Cardiac fibroblast (primary cell): ENCODE measurements at regions not wholly inside any gene's neighbourhood (a gene's known extent, or its start where the extent isn't known, plus 50 kb on each side); places are given as distances from the start of the nearest gene placed in this dataset.

ENCODE experiments used
- DNase-seq, 2 donors: peaks; one replicate each; pipeline versions ENCODE4 v3.0.0 to v3.0.0-alpha.2; 2010; ENCODE audit warnings: low read depth in 2 of 2
- H3K4me3 ChIP-seq, 2 donors: replicated peaks in 1 of 2; 1 replicate in 1 of 2; 2 replicates in 1 of 2; pipeline ENCODE4 v1.5.1; 2011; ENCODE audit warnings: low read depth in 2 of 2, low read length in 2 of 2, mild to moderate bottlenecking in 2 of 2, moderate library complexity in 1 of 2
- TF ChIP-seq, protein P1 (sequence below): IDR thresholded peaks from one replicate; pipeline ENCODE4 v1.5.1; 2011; ENCODE audit warnings: low read depth, mild to moderate bottlenecking, low read length, inconsistent platforms

DNA sequence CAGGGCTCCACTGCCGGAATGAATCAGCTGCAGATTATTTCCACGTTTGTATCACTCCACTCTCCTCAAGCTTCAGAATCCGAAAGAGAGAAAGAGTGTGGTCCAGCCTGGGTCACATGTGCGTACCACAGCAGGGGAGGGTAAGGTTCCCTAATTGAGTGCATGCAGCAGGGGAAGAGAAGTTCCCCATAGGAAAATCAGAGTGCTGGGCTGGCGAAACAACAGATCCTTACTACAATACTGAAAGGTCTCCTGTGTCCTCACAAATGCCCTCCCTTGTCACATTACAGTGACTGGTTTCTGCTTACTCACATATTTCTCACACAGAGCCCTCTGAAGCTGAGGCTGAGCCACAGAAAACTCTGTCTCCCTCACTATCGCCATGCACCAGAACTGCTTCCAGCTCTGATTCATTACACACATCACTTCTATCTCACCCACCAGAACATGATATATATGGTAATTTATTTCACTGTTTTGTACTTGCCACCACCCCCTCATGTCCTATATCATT is 532.2 kb upstream of the TUSC1 start:
- TF ChIP-seq, protein P1, sequence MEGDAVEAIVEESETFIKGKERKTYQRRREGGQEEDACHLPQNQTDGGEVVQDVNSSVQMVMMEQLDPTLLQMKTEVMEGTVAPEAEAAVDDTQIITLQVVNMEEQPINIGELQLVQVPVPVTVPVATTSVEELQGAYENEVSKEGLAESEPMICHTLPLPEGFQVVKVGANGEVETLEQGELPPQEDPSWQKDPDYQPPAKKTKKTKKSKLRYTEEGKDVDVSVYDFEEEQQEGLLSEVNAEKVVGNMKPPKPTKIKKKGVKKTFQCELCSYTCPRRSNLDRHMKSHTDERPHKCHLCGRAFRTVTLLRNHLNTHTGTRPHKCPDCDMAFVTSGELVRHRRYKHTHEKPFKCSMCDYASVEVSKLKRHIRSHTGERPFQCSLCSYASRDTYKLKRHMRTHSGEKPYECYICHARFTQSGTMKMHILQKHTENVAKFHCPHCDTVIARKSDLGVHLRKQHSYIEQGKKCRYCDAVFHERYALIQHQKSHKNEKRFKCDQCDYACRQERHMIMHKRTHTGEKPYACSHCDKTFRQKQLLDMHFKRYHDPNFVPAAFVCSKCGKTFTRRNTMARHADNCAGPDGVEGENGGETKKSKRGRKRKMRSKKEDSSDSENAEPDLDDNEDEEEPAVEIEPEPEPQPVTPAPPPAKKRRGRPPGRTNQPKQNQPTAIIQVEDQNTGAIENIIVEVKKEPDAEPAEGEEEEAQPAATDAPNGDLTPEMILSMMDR: no peak
- H3K4me3 ChIP-seq: no peak overlapping the region
- DNase-seq: peak in 1 of 2 donors; percentile 1

GRCh38 chr9:26205261-26205660 is 527.0 kb upstream of the TUSC1 start:
- DNase-seq: no peak
- TF ChIP-seq, protein P1: no peak
- no peak overlapping the region for H3K4me3 ChIP-seq

DNA sequence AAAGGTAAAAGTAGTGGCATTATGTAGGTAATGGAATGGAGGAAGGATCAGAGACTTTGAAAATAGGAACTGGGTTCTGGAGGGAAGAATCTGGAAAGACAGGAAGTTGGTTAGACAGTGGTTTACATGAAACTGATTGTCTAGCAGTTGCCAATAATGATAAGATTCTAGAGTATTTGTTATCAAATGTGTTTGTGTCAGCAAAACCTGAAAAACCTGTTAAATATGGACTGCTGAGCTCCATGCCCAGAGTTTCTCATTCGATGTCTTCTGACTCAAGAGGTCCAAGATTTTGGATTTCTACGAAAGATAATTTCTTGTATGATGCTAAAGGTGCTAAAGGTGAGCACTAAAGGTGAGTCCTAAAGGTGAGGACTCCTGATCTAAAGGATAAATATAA is 515.0 kb upstream of the TUSC1 start:
- no peak overlapping the region for H3K4me3 ChIP-seq
- no peak for DNase-seq
- TF ChIP-seq, protein P1: no peak

GRCh38 chr9:26191711-26192110 is 513.5 kb upstream of the TUSC1 start:
- TF ChIP-seq, protein P1: no peak
- DNase-seq: no peak
- no peak overlapping the region for H3K4me3 ChIP-seq

DNA sequence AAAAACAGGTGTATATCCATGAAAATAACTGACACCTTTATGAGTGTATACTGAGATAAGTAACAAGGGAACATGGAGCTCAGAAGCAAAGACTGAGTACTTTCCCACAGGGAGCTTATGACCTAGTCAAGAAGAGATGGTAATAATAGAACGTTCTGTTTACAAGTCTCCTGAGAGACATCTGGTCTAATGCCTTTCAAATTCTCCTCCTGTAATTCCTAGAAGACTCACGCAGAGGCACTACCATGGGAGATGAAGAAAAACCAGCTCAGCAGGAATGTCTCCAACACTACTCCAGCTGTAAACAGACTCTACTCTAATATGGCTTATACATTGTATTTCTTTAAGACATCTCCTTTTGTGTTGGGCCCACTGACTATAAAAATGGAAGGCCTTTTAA is 503.6 kb upstream of the TUSC1 start:
- no peak overlapping the region for H3K4me3 ChIP-seq
- TF ChIP-seq, protein P1: no peak
- no peak for DNase-seq

- no peak overlapping the region for H3K4me3 ChIP-seq
- no peak for DNase-seq
- TF ChIP-seq, protein P1: no peak
These were observed 498.4 kb upstream of the TUSC1 start for GRCh38 chr9:26176628-26177027.

GRCh38 chr9:26175264-26175663 is 497.0 kb upstream of the TUSC1 start:
- DNase-seq: peak in 1 of 2 donors; percentile 5
- TF ChIP-seq, protein P1: no peak
- no peak overlapping the region for H3K4me3 ChIP-seq
